Psoas muscle (tissue), 7 donors: ENCODE measurements at regions not wholly inside any gene's neighbourhood (a gene's known extent, or its start where the extent isn't known, plus 50 kb on each side); places are given as distances from the start of the nearest gene placed in this dataset.

ENCODE experiments used
- ATAC-seq, 4 donors: fragments of 200-7000 bp; cut with Tn5 transposase; one replicate each; pipeline ENCODE4 v1.9.1; 2020; ENCODE audit warnings: moderate library complexity in 3 of 4, mild to moderate bottlenecking in 2 of 4
- DNase-seq, 2 donors: peaks; one replicate each; pipeline ENCODE4 v3.0.0-alpha.2; 2020
- H3K27ac ChIP-seq: fragments of 200-600 bp; one replicate; pipeline ENCODE4 v1.8.0; 2022
- H3K27me3 ChIP-seq, 3 donors: fragments of 200-600 bp in 1 of 3; one replicate each; pipeline versions ENCODE4 v1.6.1 to v1.8.0; 2013 to 2022; ENCODE audit warnings: low read length in 2 of 3, mild to moderate bottlenecking in 2 of 3, moderate library complexity in 1 of 3; ENCODE audit not compliant: insufficient read depth in 3 of 3
- H3K36me3 ChIP-seq, 2 donors: fragments of 200-600 bp in 1 of 2; one replicate each; pipeline versions ENCODE4 v1.6.1 to v1.8.0; 2013 to 2022; ENCODE audit warnings: low read depth in 1 of 2, mild to moderate bottlenecking in 1 of 2, moderate library complexity in 1 of 2; ENCODE audit not compliant: insufficient read depth in 1 of 2
- H3K4me1 ChIP-seq: fragments of 200-600 bp; one replicate; pipeline ENCODE4 v1.8.0; 2022
- H3K4me3 ChIP-seq: fragments of 200-600 bp; one replicate; pipeline ENCODE4 v1.8.0; 2022; ENCODE audit warnings: mild to moderate bottlenecking
- H3K9me3 ChIP-seq: fragments of 200-600 bp; one replicate; pipeline ENCODE4 v1.8.0; 2022
- CTCF ChIP-seq: fragments of 200-600 bp; IDR thresholded peaks from one replicate; pipeline ENCODE4 v1.8.0; 2022; ENCODE audit warnings: antibody characterized with exemption
- whole genome bisulfite sequencing, 3 donors: extraction: QIAGEN DNeasy Blood & Tissue Kit; methylation state at CpG; one replicate each; pipeline versions ENCODE4 v1.1.6 to v1.1.7; 2013; 5-methylcytosine and 5-hydroxymethylcytosine counted together
- intact Hi-C, 2 donors: fragments of 100-400 bp; cut with DNase I; formaldehyde crosslinking; loops; one replicate each; pipeline versions ENCODE4 v1.11.0 to v1.14.2; 2022
- donor health status: healthy with polysubstance abuse.
- donor health status: DM: no; HTN: no; CAD: no; lungs with moderate emphysema.
- donor health status: Bipolar disorder and iron deficiency.
- donor health status: healthy.
- donor health status: DM: yes; HTN: yes; CAD: no.
- donor health status: DM: no; HTN: no; CAD: no.
- donor health status: DM: yes; HTN: yes; CAD: no.

GRCh38 chr18:70732916-70733315 is 444.1 kb downstream of the SOCS6 start:
- ATAC-seq (no peak), DNase-seq (no peak)
- TF ChIP-seq CTCF: no peak
- intact Hi-C loops: no loop called here
- no peaks in the 10 kb centered on the region for H3K36me3 ChIP-seq
- H3K27me3 ChIP-seq: no peaks in the 10 kb centered on the region
- WGBS, 3 donors: 88 to 95% (median 95%) methylated on average over 4 of the region's 4 CpGs
- H3K4me3 ChIP-seq: no peak overlapping the region
- no peaks in the 10 kb centered on the region for H3K4me1 ChIP-seq
- H3K9me3 ChIP-seq: no peaks in the 10 kb centered on the region
- no peak overlapping the region for H3K27ac ChIP-seq

DNA sequence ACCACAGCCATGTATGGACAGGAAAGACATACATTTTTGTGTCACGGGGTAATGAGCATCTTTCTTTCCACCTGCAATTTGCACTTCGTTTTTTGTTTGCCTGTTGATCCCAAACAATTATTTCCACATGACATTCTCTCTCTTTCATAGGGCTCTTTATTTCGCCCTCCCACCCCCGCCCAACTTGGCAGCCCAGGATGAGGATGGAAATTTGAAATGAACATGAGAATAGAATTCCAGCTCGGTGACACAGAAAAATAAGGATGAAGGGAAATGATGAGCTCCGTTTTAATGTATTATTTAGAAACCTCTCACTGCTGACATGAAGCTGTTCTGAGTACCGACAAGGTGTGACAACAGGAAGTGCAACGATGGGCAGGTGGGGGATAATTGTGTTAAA is 443.3 kb downstream of the SOCS6 start:
- Histone ChIP-seq H3K9me3 (no peaks in the 10 kb centered on the region), H3K36me3 (no peaks in the 10 kb centered on the region), H3K27ac (no peak overlapping the region), H3K27me3 (no peaks in the 10 kb centered on the region), H3K4me3 (no peak overlapping the region), H3K4me1 (no peaks in the 10 kb centered on the region)
- DNase-seq (no peak), ATAC-seq (no peak)
- intact Hi-C loops: no loop called here
- TF ChIP-seq CTCF: no peak
- WGBS, 3 donors: 70 to 75% (median 73%) methylated on average over 8 of the region's 8 CpGs

GRCh38 chr18:70720607-70721006 is 431.8 kb downstream of the SOCS6 start:
- whole genome bisulfite sequencing, 3 donors: 80 to 87% (median 87%) methylated on average over 5 of the region's 5 CpGs
- intact Hi-C loops: no loop called here
- no peaks in the 10 kb centered on the region for H3K36me3 ChIP-seq

DNA sequence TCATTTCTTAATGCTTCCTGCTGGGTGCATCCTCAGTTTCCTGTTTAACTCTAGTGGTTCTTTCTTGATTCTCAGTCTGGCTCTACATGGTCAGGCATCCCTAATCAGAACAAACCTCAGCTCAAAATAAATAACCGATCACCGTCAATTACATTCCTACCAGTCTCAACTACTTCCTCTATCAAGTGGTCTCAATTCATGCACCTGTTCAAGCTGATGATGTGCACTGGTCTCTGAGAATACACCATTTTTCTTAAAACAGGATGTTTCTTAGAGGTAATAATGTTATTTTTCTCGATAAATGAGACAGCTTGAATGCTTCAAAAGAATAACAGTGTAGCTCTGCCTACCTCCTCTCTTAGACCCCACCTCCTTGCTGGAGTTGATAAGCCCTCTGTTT is 420.9 kb downstream of the SOCS6 start:
- DNase-seq: no peak
- TF ChIP-seq CTCF: no peak

More at GRCh38 chr18:70720607-70721006, 431.8 kb downstream of the SOCS6 start:
- Histone ChIP-seq H3K9me3 (peaks cover 3% of the 10 kb centered on the region), H3K4me1 (no peaks in the 10 kb centered on the region), H3K27ac (no peak overlapping the region), H3K4me3 (no peak overlapping the region), H3K27me3 (no peaks in the 10 kb centered on the region)
- ATAC-seq: no peak
- no peak for TF ChIP-seq CTCF
- no peak for DNase-seq

GRCh38 chr18:70709144-70709543 is 420.3 kb downstream of the SOCS6 start:
- no peaks in the 10 kb centered on the region for H3K36me3 ChIP-seq
- no peaks in the 10 kb centered on the region for H3K4me1 ChIP-seq
- no peak overlapping the region for H3K27ac ChIP-seq
- 29 to 46% (median 45%) methylated on average over 4 of the region's 4 CpGs for WGBS, 3 donors
- no peak for TF ChIP-seq CTCF
- DNase-seq: no peak
- no peaks in the 10 kb centered on the region for H3K9me3 ChIP-seq
- no peak for ATAC-seq
- H3K4me3 ChIP-seq: no peak overlapping the region
- intact Hi-C loops: no loop called here
- H3K27me3 ChIP-seq: no peaks in the 10 kb centered on the region

More for the DNA sequence above, 420.9 kb downstream of the SOCS6 start:
- intact Hi-C loops: no loop called here
- no peaks in the 10 kb centered on the region for H3K4me1 ChIP-seq
- no peaks in the 10 kb centered on the region for H3K36me3 ChIP-seq
- no peaks in the 10 kb centered on the region for H3K9me3 ChIP-seq
- no peak for ATAC-seq
- no peaks in the 10 kb centered on the region for H3K27me3 ChIP-seq
- no peak overlapping the region for H3K4me3 ChIP-seq
- no peak overlapping the region for H3K27ac ChIP-seq
- 81 to 85% (median 84%) methylated on average over 3 of the region's 3 CpGs for WGBS, 3 donors
